Uterus (tissue), 2 donors: ENCODE measurements at regions not wholly inside any gene's neighbourhood (a gene's known extent, or its start where the extent isn't known, plus 50 kb on each side); places are given as distances from the start of the nearest gene placed in this dataset.
"Not testable (repeated sequence)": the region's sequence is repeated elsewhere in the genome, so short reads cannot be mapped to it uniquely, and the experiment has no call there.

Experiments
- POLR2A ChIP-seq, 2 donors: fragments of 450-650 bp; IDR thresholded peaks; one replicate each; pipeline ENCODE4 v1.6.1; 2016; ENCODE audit warnings: antibody characterized with exemption in 2 of 2, mild to moderate bottlenecking in 1 of 2, moderate library complexity in 1 of 2
- TF ChIP-seq, protein P1 (sequence below), 4 experiments: fragments of 200-600 bp in 2 of 4; fragments of 450-650 bp in 2 of 4; sonication (generic) in 2 of 4; IDR thresholded peaks; one replicate each; pipeline ENCODE4 v1.5.1; 2016 to 2019; ENCODE audit warnings: antibody characterized with exemption in 4 of 4, mild to moderate bottlenecking in 2 of 4, moderate library complexity in 1 of 4

GRCh38 chr1:68739486-68739885 lies 242.6 kb upstream of the DEPDC1 start:
- TF ChIP-seq, protein P1, sequence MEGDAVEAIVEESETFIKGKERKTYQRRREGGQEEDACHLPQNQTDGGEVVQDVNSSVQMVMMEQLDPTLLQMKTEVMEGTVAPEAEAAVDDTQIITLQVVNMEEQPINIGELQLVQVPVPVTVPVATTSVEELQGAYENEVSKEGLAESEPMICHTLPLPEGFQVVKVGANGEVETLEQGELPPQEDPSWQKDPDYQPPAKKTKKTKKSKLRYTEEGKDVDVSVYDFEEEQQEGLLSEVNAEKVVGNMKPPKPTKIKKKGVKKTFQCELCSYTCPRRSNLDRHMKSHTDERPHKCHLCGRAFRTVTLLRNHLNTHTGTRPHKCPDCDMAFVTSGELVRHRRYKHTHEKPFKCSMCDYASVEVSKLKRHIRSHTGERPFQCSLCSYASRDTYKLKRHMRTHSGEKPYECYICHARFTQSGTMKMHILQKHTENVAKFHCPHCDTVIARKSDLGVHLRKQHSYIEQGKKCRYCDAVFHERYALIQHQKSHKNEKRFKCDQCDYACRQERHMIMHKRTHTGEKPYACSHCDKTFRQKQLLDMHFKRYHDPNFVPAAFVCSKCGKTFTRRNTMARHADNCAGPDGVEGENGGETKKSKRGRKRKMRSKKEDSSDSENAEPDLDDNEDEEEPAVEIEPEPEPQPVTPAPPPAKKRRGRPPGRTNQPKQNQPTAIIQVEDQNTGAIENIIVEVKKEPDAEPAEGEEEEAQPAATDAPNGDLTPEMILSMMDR (IDR thresholded peaks at IDR 0.05): not testable (repeated sequence)
- TF ChIP-seq POLR2A (IDR thresholded peaks at IDR 0.05): not testable (repeated sequence)
